Activated T-helper 17 cell treated with anti-CD3 and anti-CD28 coated beads, Interleukin-2, amount 50 U/mL, for 72 hours (primary cell): ENCODE measurements at regions not wholly inside any gene's neighbourhood (a gene's known extent, or its start where the extent isn't known, plus 50 kb on each side); places are given as distances from the start of the nearest gene placed in this dataset.
"Not testable (repeated sequence)": the region's sequence is repeated elsewhere in the genome, so short reads cannot be mapped to it uniquely, and the experiment has no call there.

Experiments used
- ATAC-seq: fragments of 150-1000 bp; cut with Tn5 transposase; replicated peaks from 2 replicates; pipeline ENCODE4 v1.10.0; 2021; ENCODE audit warnings: mild to moderate bottlenecking, moderate library complexity
- H3K27ac Mint-ChIP-seq: one replicate; pipeline ENCODE4 v1.8.0; 2022; ENCODE audit warnings: mixed read lengths
- H3K27me3 Mint-ChIP-seq: one replicate; pipeline ENCODE4 v1.8.0; 2022; ENCODE audit warnings: mixed read lengths
- H3K36me3 Mint-ChIP-seq: one replicate; pipeline ENCODE4 v1.8.0; 2022; ENCODE audit warnings: low read depth, mild to moderate bottlenecking, mixed read lengths
- H3K4me1 Mint-ChIP-seq: one replicate; pipeline ENCODE4 v1.8.0; 2022; ENCODE audit warnings: mixed read lengths
- H3K4me3 Mint-ChIP-seq: one replicate; pipeline ENCODE4 v1.8.0; 2022; ENCODE audit warnings: mild to moderate bottlenecking, mixed read lengths
- H3K9me3 Mint-ChIP-seq: one replicate; pipeline ENCODE4 v1.8.0; 2022; ENCODE audit warnings: mixed read lengths

DNA sequence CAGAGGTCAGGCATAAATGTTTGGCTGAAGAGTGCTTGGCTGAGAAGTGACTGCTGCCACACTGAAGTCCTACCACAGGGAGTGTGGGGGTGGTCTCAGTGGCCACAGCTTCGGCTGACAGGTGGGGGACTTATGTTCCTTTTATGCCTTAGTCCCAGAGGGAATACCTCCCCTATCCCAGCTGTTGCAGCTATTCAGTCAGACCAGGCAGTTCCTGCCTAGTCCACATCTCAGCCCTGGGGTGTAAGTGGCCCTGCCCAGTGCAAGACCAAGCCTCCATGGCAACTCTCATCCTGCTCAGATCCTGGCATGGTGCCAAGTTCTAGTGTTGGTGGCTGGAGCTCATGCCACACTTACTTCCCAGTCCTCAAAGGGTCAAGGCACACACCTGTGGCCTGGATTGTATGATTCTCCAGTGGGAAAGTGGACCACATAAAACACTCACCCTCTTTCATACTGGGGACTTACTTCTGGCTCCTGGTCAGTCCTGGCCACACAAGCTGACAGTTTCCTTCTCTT, 161.3 kb upstream of the CAND1 start:
- H3K27me3 Mint-ChIP-seq = peaks cover 6% of the 10 kb centered on the region
- H3K4me3 Mint-ChIP-seq = no peak overlapping the region
- no peaks in the 10 kb centered on the region for H3K4me1 Mint-ChIP-seq
- peaks cover 15% of the 10 kb centered on the region for H3K9me3 Mint-ChIP-seq
- ATAC-seq = no peak
- H3K27ac Mint-ChIP-seq = no peak overlapping the region
- no peaks in the 10 kb centered on the region for H3K36me3 Mint-ChIP-seq

- not testable (repeated sequence) for H3K4me1 Mint-ChIP-seq, H3K36me3 Mint-ChIP-seq, H3K27ac Mint-ChIP-seq, H3K27me3 Mint-ChIP-seq, H3K4me3 Mint-ChIP-seq, ATAC-seq
- peaks cover 15% of the 10 kb centered on the region for H3K9me3 Mint-ChIP-seq
Observed at GRCh38 chr12:67110345-67110744, 158.8 kb upstream of the CAND1 start.

DNA sequence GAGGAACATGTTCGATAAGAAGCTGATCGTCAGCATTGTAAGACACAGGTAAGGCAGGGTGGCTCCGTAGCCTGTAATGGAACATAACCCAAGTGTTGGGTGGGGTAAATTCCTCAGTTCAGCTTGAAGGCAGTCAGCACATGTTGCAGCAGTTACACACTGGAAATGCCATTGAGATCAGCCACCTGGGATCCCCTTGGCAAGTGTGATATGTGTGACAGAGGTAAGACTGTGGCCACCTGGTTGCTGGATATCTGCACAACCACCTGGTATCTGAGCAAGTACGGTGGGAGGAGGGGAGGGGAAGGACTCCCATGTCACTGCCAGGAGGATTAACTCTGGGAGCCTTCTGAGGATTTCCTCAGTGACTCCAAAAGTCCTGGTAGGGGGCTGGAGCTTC, 158.0 kb upstream of the CAND1 start:
- Mint-ChIP-seq H3K4me1 (no peaks in the 10 kb centered on the region), H3K27ac (no peak overlapping the region), H3K27me3 (peaks cover 9% of the 10 kb centered on the region), H3K36me3 (no peaks in the 10 kb centered on the region), H3K9me3 (peaks cover 11% of the 10 kb centered on the region), H3K4me3 (no peak overlapping the region)
- no peak for ATAC-seq

GRCh38 chr12:67112586-67112985, 156.6 kb upstream of the CAND1 start:
- ATAC-seq = no peak
- Mint-ChIP-seq H3K27ac (no peak overlapping the region), H3K27me3 (peaks cover 11% of the 10 kb centered on the region)

GRCh38 chr12:67116134-67116533, 153.0 kb upstream of the CAND1 start:
- no peak overlapping the region for H3K27ac Mint-ChIP-seq
- H3K4me1 Mint-ChIP-seq = no peaks in the 10 kb centered on the region
- no peak overlapping the region for H3K4me3 Mint-ChIP-seq
- H3K27me3 Mint-ChIP-seq = peaks cover 21% of the 10 kb centered on the region
- ATAC-seq = no peak
- no peaks in the 10 kb centered on the region for H3K36me3 Mint-ChIP-seq
- H3K9me3 Mint-ChIP-seq = no peaks in the 10 kb centered on the region

More at GRCh38 chr12:67112586-67112985, 156.6 kb upstream of the CAND1 start:
- Mint-ChIP-seq H3K4me3 (no peak overlapping the region), H3K36me3 (no peaks in the 10 kb centered on the region), H3K4me1 (no peaks in the 10 kb centered on the region), H3K9me3 (peaks cover 5% of the 10 kb centered on the region)

GRCh38 chr12:67122584-67122983, 146.6 kb upstream of the CAND1 start:
- no peak overlapping the region for H3K27ac Mint-ChIP-seq
- no peaks in the 10 kb centered on the region for H3K4me1 Mint-ChIP-seq

DNA sequence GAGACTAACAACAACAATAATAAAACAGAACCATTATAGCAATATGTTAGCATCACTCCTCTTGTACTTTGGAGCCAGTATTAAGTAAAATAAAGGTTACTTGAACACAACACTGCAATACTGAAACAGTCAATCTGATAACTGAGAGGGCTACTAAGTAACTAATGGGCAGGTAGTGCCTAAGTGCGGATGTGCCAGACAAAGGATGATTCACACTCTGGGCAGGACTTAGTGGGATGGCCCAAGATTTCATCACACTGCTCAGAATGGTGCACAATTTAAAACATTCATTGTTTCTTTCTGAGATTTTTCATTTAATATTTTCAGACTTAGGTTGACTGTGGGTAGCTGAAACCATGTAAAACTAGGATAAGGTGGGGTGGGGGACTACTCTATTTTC, 131.9 kb upstream of the CAND1 start:
- H3K4me3 Mint-ChIP-seq = no peak overlapping the region
- H3K27ac Mint-ChIP-seq = no peak overlapping the region
- no peak for ATAC-seq
- peaks cover 3% of the 10 kb centered on the region for H3K4me1 Mint-ChIP-seq
- no peaks in the 10 kb centered on the region for H3K9me3 Mint-ChIP-seq
- no peaks in the 10 kb centered on the region for H3K36me3 Mint-ChIP-seq
- H3K27me3 Mint-ChIP-seq = peaks cover 14% of the 10 kb centered on the region

More at GRCh38 chr12:67122584-67122983, 146.6 kb upstream of the CAND1 start:
- Mint-ChIP-seq H3K4me3 (no peak overlapping the region), H3K27me3 (peaks cover 14% of the 10 kb centered on the region), H3K9me3 (no peaks in the 10 kb centered on the region), H3K36me3 (no peaks in the 10 kb centered on the region)
- ATAC-seq = no peak

GRCh38 chr12:67141296-67142018, 127.7 kb upstream of the CAND1 start:
- Mint-ChIP-seq H3K36me3 (no peaks in the 10 kb centered on the region), H3K27me3 (peaks cover 14% of the 10 kb centered on the region), H3K4me3 (no peak overlapping the region), H3K27ac (no peak overlapping the region), H3K9me3 (no peaks in the 10 kb centered on the region), H3K4me1 (peaks cover 3% of the 10 kb centered on the region)
- peak; percentile 98 for ATAC-seq

GRCh38 chr12:67145692-67146091, 123.5 kb upstream of the CAND1 start:
- H3K9me3 Mint-ChIP-seq = no peaks in the 10 kb centered on the region
- no peak overlapping the region for H3K4me3 Mint-ChIP-seq
- H3K36me3 Mint-ChIP-seq = no peaks in the 10 kb centered on the region
- no peak for ATAC-seq
- peaks cover 3% of the 10 kb centered on the region for H3K4me1 Mint-ChIP-seq
- H3K27ac Mint-ChIP-seq = no peak overlapping the region
- H3K27me3 Mint-ChIP-seq = no peaks in the 10 kb centered on the region

DNA sequence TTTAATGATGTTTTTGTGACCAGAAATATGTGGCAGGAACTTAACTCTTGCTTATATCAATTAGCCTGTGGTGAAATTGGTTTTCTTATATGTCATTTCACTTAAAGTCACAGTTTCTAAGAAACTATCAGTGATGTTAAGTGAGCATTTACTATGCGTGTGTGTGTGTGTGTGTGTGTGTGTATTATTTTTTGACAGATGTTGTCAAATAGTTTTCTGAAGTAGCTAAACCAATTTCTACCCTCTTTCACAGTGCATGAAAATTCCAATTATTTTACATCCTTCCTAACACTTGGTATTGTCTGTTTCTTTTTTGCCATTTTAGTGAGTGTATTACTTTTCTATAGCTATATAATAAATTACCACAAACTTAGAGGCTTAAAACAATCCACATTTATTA, 122.1 kb upstream of the CAND1 start:
- Mint-ChIP-seq H3K36me3 (no peaks in the 10 kb centered on the region), H3K4me1 (no peaks in the 10 kb centered on the region), H3K4me3 (peak overlapping the region; percentile 24), H3K27ac (no peak overlapping the region), H3K27me3 (no peaks in the 10 kb centered on the region), H3K9me3 (no peaks in the 10 kb centered on the region)
- ATAC-seq = no peak

GRCh38 chr12:67147447-67147846, 121.7 kb upstream of the CAND1 start:
- ATAC-seq = peak; percentile 71
- Mint-ChIP-seq H3K4me3 (peak overlapping the region; percentile 24), H3K27ac (no peak overlapping the region), H3K4me1 (no peaks in the 10 kb centered on the region), H3K36me3 (no peaks in the 10 kb centered on the region), H3K9me3 (no peaks in the 10 kb centered on the region), H3K27me3 (peaks cover 1% of the 10 kb centered on the region)

DNA sequence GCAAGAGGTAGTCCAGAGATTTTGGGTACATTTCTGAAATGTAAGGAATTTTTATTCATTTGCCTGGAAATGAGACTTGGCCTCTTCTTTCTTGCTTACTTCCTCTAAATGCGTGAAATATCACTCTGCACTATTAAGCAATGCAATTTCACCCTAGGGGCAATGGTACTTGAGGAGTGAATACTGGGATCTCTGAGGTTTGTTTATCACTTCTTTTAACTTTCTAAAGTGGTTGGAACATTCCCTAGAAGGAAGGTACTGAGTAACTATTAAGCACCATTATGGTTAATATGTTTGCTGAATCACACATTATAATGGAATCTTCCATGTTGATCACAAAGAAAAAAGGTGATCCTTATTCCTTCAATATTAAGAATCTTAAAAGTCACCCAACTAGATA, 120.9 kb upstream of the CAND1 start:
- no peaks in the 10 kb centered on the region for H3K4me1 Mint-ChIP-seq
- peaks cover 3% of the 10 kb centered on the region for H3K27me3 Mint-ChIP-seq
- no peak overlapping the region for H3K4me3 Mint-ChIP-seq
- no peaks in the 10 kb centered on the region for H3K9me3 Mint-ChIP-seq
- ATAC-seq = no peak
- H3K27ac Mint-ChIP-seq = no peak overlapping the region
- H3K36me3 Mint-ChIP-seq = no peaks in the 10 kb centered on the region

- ATAC-seq = no peak
- H3K4me3 Mint-ChIP-seq = no peak overlapping the region
- H3K27me3 Mint-ChIP-seq = peaks cover 18% of the 10 kb centered on the region
- H3K9me3 Mint-ChIP-seq = no peaks in the 10 kb centered on the region
- no peaks in the 10 kb centered on the region for H3K36me3 Mint-ChIP-seq
- H3K4me1 Mint-ChIP-seq = no peaks in the 10 kb centered on the region
- no peak overlapping the region for H3K27ac Mint-ChIP-seq
Observed at GRCh38 chr12:67151886-67152285, 117.3 kb upstream of the CAND1 start.

GRCh38 chr12:67152451-67152850, 116.7 kb upstream of the CAND1 start:
- Mint-ChIP-seq H3K27me3 (peaks cover 19% of the 10 kb centered on the region), H3K27ac (no peak overlapping the region), H3K4me3 (no peak overlapping the region), H3K4me1 (no peaks in the 10 kb centered on the region), H3K36me3 (no peaks in the 10 kb centered on the region), H3K9me3 (no peaks in the 10 kb centered on the region)
- ATAC-seq = no peak

DNA sequence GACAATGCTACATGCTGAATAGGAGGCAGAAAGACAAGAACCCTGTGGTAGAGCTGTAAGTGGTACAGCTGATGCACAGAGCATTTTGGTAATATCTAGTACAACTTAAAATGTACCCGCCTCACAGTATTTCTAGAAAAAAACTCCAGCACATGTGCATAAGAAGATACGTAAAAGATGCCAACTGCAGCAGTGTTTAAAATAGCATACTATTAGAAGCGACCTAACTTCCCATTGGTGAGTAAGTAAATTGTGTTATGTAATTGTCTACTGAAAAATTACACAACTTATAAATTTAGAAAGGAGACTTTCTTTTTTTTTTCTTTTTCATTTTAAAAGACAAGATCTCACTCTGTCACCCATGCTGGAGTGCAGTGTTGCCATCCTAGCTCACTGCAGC, 114.3 kb upstream of the CAND1 start:
- ATAC-seq = no peak
- no peak overlapping the region for H3K27ac Mint-ChIP-seq
- H3K4me1 Mint-ChIP-seq = no peaks in the 10 kb centered on the region
- no peaks in the 10 kb centered on the region for H3K36me3 Mint-ChIP-seq
- peaks cover 19% of the 10 kb centered on the region for H3K27me3 Mint-ChIP-seq
- no peak overlapping the region for H3K4me3 Mint-ChIP-seq
- no peaks in the 10 kb centered on the region for H3K9me3 Mint-ChIP-seq
